ENCODE measurements at regions not wholly inside any gene's neighbourhood (a gene's known extent, or its start where the extent isn't known, plus 50 kb on each side); places are given as distances from the start of the nearest gene placed in this dataset.

- TF ChIP-seq POLR2A (IDR thresholded peaks at IDR 0.05) (no peak), CTCF (IDR thresholded peaks at IDR 0.05 in 4 of 5, conservative IDR thresholded peaks at IDR 0.05 in 1 of 5) (no peak)
These were observed 193.4 kb upstream of the VWC2 start for GRCh38 chr7:49580000-49580399.
